Body of pancreas (tissue), 4 donors: ENCODE measurements at regions not wholly inside any gene's neighbourhood (a gene's known extent, or its start where the extent isn't known, plus 50 kb on each side); places are given as distances from the start of the nearest gene placed in this dataset.

ENCODE experiments used
- CTCF ChIP-seq, 7 experiments: fragments of 450-650 bp in 4 of 7; fragments of 200-600 bp in 3 of 7; sonication (generic) in 3 of 7; IDR thresholded peaks; one replicate each; pipeline ENCODE4 v1.5.1; 2016 to 2019; ENCODE audit warnings: antibody characterized with exemption in 7 of 7
- POLR2A ChIP-seq, 3 donors: fragments of 450-650 bp; IDR thresholded peaks; one replicate each; pipeline ENCODE4 v1.6.1; 2016; ENCODE audit warnings: antibody characterized with exemption in 3 of 3, mild to moderate bottlenecking in 2 of 3

- TF ChIP-seq CTCF (IDR thresholded peaks at IDR 0.05) (no peak), POLR2A (IDR thresholded peaks at IDR 0.05) (no peak)
Measured at GRCh38 chr11:81444297-81444696, 1289.4 kb downstream of the FAM181B start.
